Body of pancreas (tissue), 4 donors: ENCODE measurements at regions not wholly inside any gene's neighbourhood (a gene's known extent, or its start where the extent isn't known, plus 50 kb on each side); places are given as distances from the start of the nearest gene placed in this dataset.

ENCODE experiments used
- POLR2A ChIP-seq, 3 donors: fragments of 450-650 bp; IDR thresholded peaks; one replicate each; pipeline ENCODE4 v1.6.1; 2016; ENCODE audit warnings: antibody characterized with exemption in 3 of 3, mild to moderate bottlenecking in 2 of 3
- TF ChIP-seq, protein P1 (sequence below), 7 experiments: fragments of 450-650 bp in 4 of 7; fragments of 200-600 bp in 3 of 7; sonication (generic) in 3 of 7; IDR thresholded peaks; one replicate each; pipeline ENCODE4 v1.5.1; 2016 to 2019; ENCODE audit warnings: antibody characterized with exemption in 7 of 7

DNA sequence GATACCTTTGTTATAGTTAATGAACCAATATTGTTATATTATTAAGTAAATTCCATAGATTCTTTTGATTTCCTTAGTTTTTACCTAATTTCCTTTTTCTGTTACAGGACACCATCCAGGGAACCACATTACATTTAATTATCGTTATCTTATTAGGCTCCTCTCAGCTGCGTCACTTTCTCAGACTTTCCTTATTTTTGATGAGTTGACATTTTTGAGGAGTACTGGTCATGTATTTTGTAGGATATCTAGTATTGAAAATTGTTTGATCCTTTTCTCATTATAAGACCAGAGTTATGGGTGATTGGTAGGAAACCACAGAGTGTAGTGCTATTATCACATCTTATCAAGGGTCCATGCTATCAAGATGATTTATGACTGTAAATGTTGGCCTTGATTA, 319.7 kb downstream of the NKX6-1 start:
- TF ChIP-seq, protein P1, sequence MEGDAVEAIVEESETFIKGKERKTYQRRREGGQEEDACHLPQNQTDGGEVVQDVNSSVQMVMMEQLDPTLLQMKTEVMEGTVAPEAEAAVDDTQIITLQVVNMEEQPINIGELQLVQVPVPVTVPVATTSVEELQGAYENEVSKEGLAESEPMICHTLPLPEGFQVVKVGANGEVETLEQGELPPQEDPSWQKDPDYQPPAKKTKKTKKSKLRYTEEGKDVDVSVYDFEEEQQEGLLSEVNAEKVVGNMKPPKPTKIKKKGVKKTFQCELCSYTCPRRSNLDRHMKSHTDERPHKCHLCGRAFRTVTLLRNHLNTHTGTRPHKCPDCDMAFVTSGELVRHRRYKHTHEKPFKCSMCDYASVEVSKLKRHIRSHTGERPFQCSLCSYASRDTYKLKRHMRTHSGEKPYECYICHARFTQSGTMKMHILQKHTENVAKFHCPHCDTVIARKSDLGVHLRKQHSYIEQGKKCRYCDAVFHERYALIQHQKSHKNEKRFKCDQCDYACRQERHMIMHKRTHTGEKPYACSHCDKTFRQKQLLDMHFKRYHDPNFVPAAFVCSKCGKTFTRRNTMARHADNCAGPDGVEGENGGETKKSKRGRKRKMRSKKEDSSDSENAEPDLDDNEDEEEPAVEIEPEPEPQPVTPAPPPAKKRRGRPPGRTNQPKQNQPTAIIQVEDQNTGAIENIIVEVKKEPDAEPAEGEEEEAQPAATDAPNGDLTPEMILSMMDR (IDR thresholded peaks at IDR 0.05), result no peak
- no peak for TF ChIP-seq POLR2A (IDR thresholded peaks at IDR 0.05)
